GM23338 (cell line): ENCODE measurements at regions not wholly inside any gene's neighbourhood (a gene's known extent, or its start where the extent isn't known, plus 50 kb on each side); places are given as distances from the start of the nearest gene placed in this dataset.

Source experiments
- ATAC-seq: fragments of 200-7000 bp; cut with Tn5 transposase; 3 replicates; pipeline ENCODE4 v1.9.1; 2020
- DNase-seq: peaks from one replicate; pipeline ENCODE4 v3.0.0-alpha.2; 2015; ENCODE audit warnings: low spot score
- H2AFZ ChIP-seq: fragments of 200-600 bp; sonication (generic); 2 replicates; pipeline ENCODE4 v1.8.0; 2016; ENCODE audit warnings: antibody characterized with exemption, mild to moderate bottlenecking, moderate library complexity
- H3F3A ChIP-seq: fragments of 200-600 bp; sonication (generic); replicated peaks from 2 replicates; pipeline ENCODE4 v1.8.0; 2017; ENCODE audit warnings: antibody characterized with exemption, mixed run types, low read depth
- H3K27ac ChIP-seq: fragments of 200-600 bp; sonication (generic); 2 replicates; pipeline ENCODE4 v1.6.1; 2016; ENCODE audit warnings: low read depth
- H3K27me3 ChIP-seq: fragments of 200-600 bp; sonication (generic); 2 replicates; pipeline ENCODE4 v1.8.0; 2016; ENCODE audit warnings: mild to moderate bottlenecking, mixed run types, moderate library complexity; ENCODE audit not compliant: insufficient read depth
- H3K36me3 ChIP-seq: fragments of 200-600 bp; sonication (generic); 2 replicates; pipeline ENCODE4 v1.8.0; 2016; ENCODE audit warnings: mild to moderate bottlenecking; ENCODE audit not compliant: insufficient read depth
- H3K4me1 ChIP-seq: fragments of 200-600 bp; sonication (generic); 2 replicates; pipeline ENCODE4 v1.8.0; 2016; ENCODE audit warnings: mild to moderate bottlenecking, moderate library complexity; ENCODE audit not compliant: insufficient read depth
- H3K4me2 ChIP-seq: fragments of 200-600 bp; sonication (generic); 2 replicates; pipeline ENCODE4 v1.7.1; 2017; ENCODE audit warnings: mixed run types
- H3K4me3 ChIP-seq: fragments of 200-600 bp; sonication (generic); 2 replicates; pipeline ENCODE4 v1.6.1; 2016; ENCODE audit warnings: mixed run types
- H3K79me2 ChIP-seq: fragments of 200-600 bp; sonication (generic); replicated peaks from 2 replicates; pipeline ENCODE4 v1.8.0; 2017; ENCODE audit warnings: mild to moderate bottlenecking; ENCODE audit not compliant: insufficient read depth
- H3K9me2 ChIP-seq: fragments of 200-600 bp; sonication (generic); 2 replicates; pipeline ENCODE4 v1.8.0; 2017; ENCODE audit not compliant: insufficient read depth
- H4K20me1 ChIP-seq: fragments of 200-600 bp; sonication (generic); replicated peaks from 2 replicates; pipeline ENCODE4 v1.8.0; 2017; ENCODE audit warnings: mild to moderate bottlenecking; ENCODE audit not compliant: insufficient read depth
- H3K27ac Mint-ChIP-seq: 2 replicates; pipeline ENCODE4 v1.8.0; 2020; ENCODE audit warnings: inconsistent platforms, mild to moderate bottlenecking, moderate library complexity, mixed read lengths
- H3K27me3 Mint-ChIP-seq: 3 replicates; pipeline ENCODE4 v1.8.0; 2022; ENCODE audit warnings: low read depth, mild to moderate bottlenecking, moderate library complexity, mixed read lengths, inconsistent platforms; ENCODE audit not compliant: insufficient read depth, poor library complexity
- H3K36me3 Mint-ChIP-seq: 3 replicates; pipeline ENCODE4 v1.8.0; 2021; ENCODE audit warnings: low read depth, mild to moderate bottlenecking, inconsistent platforms, moderate library complexity, mixed read lengths
- H3K4me1 Mint-ChIP-seq: 3 replicates; pipeline ENCODE4 v1.8.0; 2020; ENCODE audit warnings: mild to moderate bottlenecking, inconsistent platforms, mixed read lengths
- H3K4me3 Mint-ChIP-seq: 3 replicates; pipeline ENCODE4 v1.8.0; 2021; ENCODE audit warnings: moderate library complexity, mild to moderate bottlenecking, inconsistent platforms, mixed read lengths
- H3K9me3 Mint-ChIP-seq: 3 replicates; pipeline ENCODE4 v1.8.0; 2020; ENCODE audit warnings: moderate library complexity, mild to moderate bottlenecking, inconsistent platforms, mixed read lengths
- CREB1 ChIP-seq: fragments of 250-450 bp; sonication (Bioruptor Pico); IDR thresholded peaks from 2 replicates; pipeline ENCODE4 v1.5.0; 2020; ENCODE audit warnings: low read depth, mild to moderate bottlenecking, moderate library complexity
- ETS1 ChIP-seq: IDR thresholded peaks from 2 replicates; pipeline ENCODE4 v1.6.1; 2016; ENCODE audit warnings: antibody characterized with exemption
- EZH2 ChIP-seq: fragments of 200-600 bp; sonication (generic); IDR thresholded peaks from one replicate; pipeline ENCODE4 v1.8.0; 2017; ENCODE audit warnings: antibody characterized with exemption, mild to moderate bottlenecking, low read depth; ENCODE audit not compliant: unreplicated experiment
- EZH2phosphoT487 ChIP-seq: fragments of 200-600 bp; sonication (generic); IDR thresholded peaks from one replicate; pipeline ENCODE4 v1.8.1; 2018; ENCODE audit warnings: antibody characterized with exemption; ENCODE audit not compliant: unreplicated experiment
- JUNB ChIP-seq: IDR thresholded peaks from one replicate; pipeline ENCODE4 v1.6.1; 2016; ENCODE audit warnings: antibody characterized with exemption; ENCODE audit not compliant: unreplicated experiment
- NANOG ChIP-seq: IDR thresholded peaks from 2 replicates; pipeline ENCODE4 v1.6.1; 2016; ENCODE audit warnings: antibody characterized with exemption, borderline replicate concordance
- POLR2AphosphoS5 ChIP-seq: IDR thresholded peaks from 2 replicates; pipeline ENCODE4 v1.6.1; 2016; ENCODE audit warnings: antibody characterized with exemption, low read depth
- STAT1 ChIP-seq: IDR thresholded peaks from one replicate; pipeline ENCODE4 v1.6.1; 2016; ENCODE audit warnings: antibody characterized with exemption; ENCODE audit not compliant: unreplicated experiment
- ZNF114 ChIP-seq: fragments of 250-450 bp; sonication (Bioruptor Pico); IDR thresholded peaks from 2 replicates; pipeline ENCODE4 v1.5.0; 2020; ENCODE audit warnings: mild to moderate bottlenecking, moderate library complexity
- ZNF331 ChIP-seq: fragments of 250-450 bp; sonication (Bioruptor Pico); IDR thresholded peaks from 2 replicates; pipeline ENCODE4 v1.5.0; 2020; ENCODE audit warnings: low read depth, mild to moderate bottlenecking, moderate library complexity
- ZNF462 ChIP-seq: fragments of 250-450 bp; sonication (Bioruptor Pico); IDR thresholded peaks from 2 replicates; pipeline ENCODE4 v1.5.0; 2020; ENCODE audit warnings: mild to moderate bottlenecking, moderate library complexity
- TF ChIP-seq, protein P1 (sequence below): IDR thresholded peaks from one replicate; pipeline ENCODE4 v1.6.1; 2018; ENCODE audit warnings: antibody characterized with exemption; ENCODE audit not compliant: unreplicated experiment
- TF ChIP-seq, protein P2 (sequence below), 2 experiments: fragments of 200-600 bp in 1 of 2; sonication (generic) in 1 of 2; conservative IDR thresholded peaks; 2 replicates each; pipeline versions ENCODE4 v1.5.1 to v1.6.1; 2016 to 2017; ENCODE audit warnings: antibody characterized with exemption in 2 of 2, low read depth in 2 of 2, mild to moderate bottlenecking in 2 of 2, moderate library complexity in 1 of 2

DNA sequence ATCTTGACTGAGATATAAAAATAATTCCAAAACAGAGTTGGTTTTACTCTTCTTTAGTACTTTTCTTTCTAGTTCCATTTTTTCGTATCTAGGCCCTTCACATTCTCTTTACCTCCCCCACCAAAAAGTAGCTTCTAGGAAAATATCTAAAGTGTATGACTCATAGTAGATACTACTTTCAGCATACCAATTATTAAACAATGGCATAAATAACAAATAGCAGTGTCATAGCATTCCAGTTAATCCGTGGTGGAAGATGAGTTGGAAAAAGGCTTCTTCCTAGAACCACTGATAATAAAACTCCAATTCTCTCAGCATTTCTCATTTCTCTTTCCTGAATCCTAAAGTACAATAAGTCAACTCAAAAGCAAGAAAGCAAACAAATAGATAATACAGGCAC, 859.0 kb upstream of the B3GALT2 start:
- Histone ChIP-seq H3K79me2 (no peaks in the 10 kb centered on the region), H3K4me2 (no peak overlapping the region), H2AFZ (no peak overlapping the region), H3F3A (no peaks in the 10 kb centered on the region), H3K27ac (no peak overlapping the region), H3K9me2 (no peaks in the 10 kb centered on the region), H3K4me1 (no peaks in the 10 kb centered on the region), H3K27me3 (no peaks in the 10 kb centered on the region), H4K20me1 (no peaks in the 10 kb centered on the region), H3K36me3 (no peaks in the 10 kb centered on the region), H3K4me3 (no peak overlapping the region)
- H3K36me3 Mint-ChIP-seq, result no peaks in the 10 kb centered on the region
- H3K27me3 Mint-ChIP-seq, result no peaks in the 10 kb centered on the region
- H3K9me3 Mint-ChIP-seq, result no peaks in the 10 kb centered on the region
- DNase-seq (no peak), ATAC-seq (no peak)
- no peaks in the 10 kb centered on the region for H3K4me1 Mint-ChIP-seq
- TF ChIP-seq EZH2 (no peak), POLR2AphosphoS5 (no peak), ZNF114 (CRISPR knock-in tag) (no peak), EZH2phosphoT487 (no peak), ZNF331 (no peak), ETS1 (no peak), ZNF462 (CRISPR knock-in tag) (no peak), JUNB (no peak), STAT1 (no peak), CREB1 (no peak), NANOG (no peak)
- TF ChIP-seq, protein P1, sequence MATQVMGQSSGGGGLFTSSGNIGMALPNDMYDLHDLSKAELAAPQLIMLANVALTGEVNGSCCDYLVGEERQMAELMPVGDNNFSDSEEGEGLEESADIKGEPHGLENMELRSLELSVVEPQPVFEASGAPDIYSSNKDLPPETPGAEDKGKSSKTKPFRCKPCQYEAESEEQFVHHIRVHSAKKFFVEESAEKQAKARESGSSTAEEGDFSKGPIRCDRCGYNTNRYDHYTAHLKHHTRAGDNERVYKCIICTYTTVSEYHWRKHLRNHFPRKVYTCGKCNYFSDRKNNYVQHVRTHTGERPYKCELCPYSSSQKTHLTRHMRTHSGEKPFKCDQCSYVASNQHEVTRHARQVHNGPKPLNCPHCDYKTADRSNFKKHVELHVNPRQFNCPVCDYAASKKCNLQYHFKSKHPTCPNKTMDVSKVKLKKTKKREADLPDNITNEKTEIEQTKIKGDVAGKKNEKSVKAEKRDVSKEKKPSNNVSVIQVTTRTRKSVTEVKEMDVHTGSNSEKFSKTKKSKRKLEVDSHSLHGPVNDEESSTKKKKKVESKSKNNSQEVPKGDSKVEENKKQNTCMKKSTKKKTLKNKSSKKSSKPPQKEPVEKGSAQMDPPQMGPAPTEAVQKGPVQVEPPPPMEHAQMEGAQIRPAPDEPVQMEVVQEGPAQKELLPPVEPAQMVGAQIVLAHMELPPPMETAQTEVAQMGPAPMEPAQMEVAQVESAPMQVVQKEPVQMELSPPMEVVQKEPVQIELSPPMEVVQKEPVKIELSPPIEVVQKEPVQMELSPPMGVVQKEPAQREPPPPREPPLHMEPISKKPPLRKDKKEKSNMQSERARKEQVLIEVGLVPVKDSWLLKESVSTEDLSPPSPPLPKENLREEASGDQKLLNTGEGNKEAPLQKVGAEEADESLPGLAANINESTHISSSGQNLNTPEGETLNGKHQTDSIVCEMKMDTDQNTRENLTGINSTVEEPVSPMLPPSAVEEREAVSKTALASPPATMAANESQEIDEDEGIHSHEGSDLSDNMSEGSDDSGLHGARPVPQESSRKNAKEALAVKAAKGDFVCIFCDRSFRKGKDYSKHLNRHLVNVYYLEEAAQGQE, result no peak
- TF ChIP-seq, protein P2, sequence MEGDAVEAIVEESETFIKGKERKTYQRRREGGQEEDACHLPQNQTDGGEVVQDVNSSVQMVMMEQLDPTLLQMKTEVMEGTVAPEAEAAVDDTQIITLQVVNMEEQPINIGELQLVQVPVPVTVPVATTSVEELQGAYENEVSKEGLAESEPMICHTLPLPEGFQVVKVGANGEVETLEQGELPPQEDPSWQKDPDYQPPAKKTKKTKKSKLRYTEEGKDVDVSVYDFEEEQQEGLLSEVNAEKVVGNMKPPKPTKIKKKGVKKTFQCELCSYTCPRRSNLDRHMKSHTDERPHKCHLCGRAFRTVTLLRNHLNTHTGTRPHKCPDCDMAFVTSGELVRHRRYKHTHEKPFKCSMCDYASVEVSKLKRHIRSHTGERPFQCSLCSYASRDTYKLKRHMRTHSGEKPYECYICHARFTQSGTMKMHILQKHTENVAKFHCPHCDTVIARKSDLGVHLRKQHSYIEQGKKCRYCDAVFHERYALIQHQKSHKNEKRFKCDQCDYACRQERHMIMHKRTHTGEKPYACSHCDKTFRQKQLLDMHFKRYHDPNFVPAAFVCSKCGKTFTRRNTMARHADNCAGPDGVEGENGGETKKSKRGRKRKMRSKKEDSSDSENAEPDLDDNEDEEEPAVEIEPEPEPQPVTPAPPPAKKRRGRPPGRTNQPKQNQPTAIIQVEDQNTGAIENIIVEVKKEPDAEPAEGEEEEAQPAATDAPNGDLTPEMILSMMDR (conservative IDR thresholded peaks at IDR 0.05; ENCODE audit: low read depth in 2 of 2), result no peak
- no peak overlapping the region for H3K4me3 Mint-ChIP-seq
- no peak overlapping the region for H3K27ac Mint-ChIP-seq
